ENCODE measurements at regions not wholly inside any gene's neighbourhood (a gene's known extent, or its start where the extent isn't known, plus 50 kb on each side); places are given as distances from the start of the nearest gene placed in this dataset.

GRCh38 chr13:72246396-72246795 lies 379.4 kb upstream of the DACH1 start:
- H3K9me3 Mint-ChIP-seq, result peaks cover 8% of the 10 kb centered on the region
- no peak for DNase-seq (ENCODE audit: low spot score in 2 of 2, unreplicated experiment in 2 of 2)
- no peaks in the 10 kb centered on the region for H3K27me3 Mint-ChIP-seq (ENCODE audit: low read depth)
- H3K36me3 Mint-ChIP-seq, result no peaks in the 10 kb centered on the region
- no peak for TF ChIP-seq CTCF (IDR thresholded peaks at IDR 0.05; ENCODE audit: unreplicated experiment)
- no peak overlapping the region for H3K4me3 Mint-ChIP-seq
- no peak overlapping the region for H3K27ac Mint-ChIP-seq
- H3K4me1 Mint-ChIP-seq, result peaks cover 2% of the 10 kb centered on the region

GRCh38 chr13:72244788-72245187 lies 377.8 kb upstream of the DACH1 start:
- no peak overlapping the region for H3K4me3 Mint-ChIP-seq
- no peak for DNase-seq (ENCODE audit: low spot score in 2 of 2, unreplicated experiment in 2 of 2)
- H3K36me3 Mint-ChIP-seq, result no peaks in the 10 kb centered on the region
- no peaks in the 10 kb centered on the region for H3K9me3 Mint-ChIP-seq
- peaks cover 5% of the 10 kb centered on the region for H3K4me1 Mint-ChIP-seq
- H3K27me3 Mint-ChIP-seq (ENCODE audit: low read depth), result no peaks in the 10 kb centered on the region
- H3K27ac Mint-ChIP-seq, result no peak overlapping the region
- no peak for TF ChIP-seq CTCF (IDR thresholded peaks at IDR 0.05; ENCODE audit: unreplicated experiment)

GRCh38 chr13:72230131-72230530 lies 363.1 kb upstream of the DACH1 start:
- H3K4me1 Mint-ChIP-seq, result no peaks in the 10 kb centered on the region
- no peak overlapping the region for H3K4me3 Mint-ChIP-seq
- H3K27ac Mint-ChIP-seq, result no peak overlapping the region
- H3K27me3 Mint-ChIP-seq (ENCODE audit: low read depth), result no peaks in the 10 kb centered on the region
- no peak for TF ChIP-seq CTCF (IDR thresholded peaks at IDR 0.05; ENCODE audit: unreplicated experiment)
- peaks cover 11% of the 10 kb centered on the region for H3K9me3 Mint-ChIP-seq
- peaks cover 4% of the 10 kb centered on the region for H3K36me3 Mint-ChIP-seq
- no peak for DNase-seq (ENCODE audit: low spot score in 2 of 2, unreplicated experiment in 2 of 2)

- Mint-ChIP-seq H3K36me3 (peaks cover 4% of the 10 kb centered on the region), H3K27me3 (ENCODE audit: low read depth) (no peaks in the 10 kb centered on the region), H3K4me1 (no peaks in the 10 kb centered on the region), H3K9me3 (peaks cover 13% of the 10 kb centered on the region), H3K4me3 (no peak overlapping the region), H3K27ac (no peak overlapping the region)
- no peak for DNase-seq (ENCODE audit: low spot score in 2 of 2, unreplicated experiment in 2 of 2)
- no peak for TF ChIP-seq CTCF (IDR thresholded peaks at IDR 0.05; ENCODE audit: unreplicated experiment)
Measured at GRCh38 chr13:72229067-72229466, 362.1 kb upstream of the DACH1 start.

- peak in 1 of 2 experiments; percentile 37 for DNase-seq (ENCODE audit: low spot score in 2 of 2, unreplicated experiment in 2 of 2)
- peak; percentile 47 for TF ChIP-seq CTCF (IDR thresholded peaks at IDR 0.05; ENCODE audit: unreplicated experiment)
- Mint-ChIP-seq H3K4me1 (no peaks in the 10 kb centered on the region), H3K27ac (no peak overlapping the region), H3K27me3 (ENCODE audit: low read depth) (no peaks in the 10 kb centered on the region), H3K4me3 (no peak overlapping the region), H3K9me3 (peaks cover 30% of the 10 kb centered on the region), H3K36me3 (peaks cover 3% of the 10 kb centered on the region)
Measured at GRCh38 chr13:72221276-72221962, 354.4 kb upstream of the DACH1 start.

Data from mesothelial cell of epicardium (in vitro differentiated cells).